T-cell (primary cell): ENCODE measurements at regions not wholly inside any gene's neighbourhood (a gene's known extent, or its start where the extent isn't known, plus 50 kb on each side); places are given as distances from the start of the nearest gene placed in this dataset.

ENCODE experiments used
- ATAC-seq, 4 experiments: fragments of 200-7000 bp in 3 of 4; fragments of 150-1000 bp in 1 of 4; cut with Tn5 transposase; replicated peaks in 1 of 4; 1 replicate in 3 of 4; 2 replicates in 1 of 4; pipeline ENCODE4 v1.10.0; 2021; ENCODE audit warnings: moderate library complexity in 3 of 4, mild to moderate bottlenecking in 2 of 4, moderate number of reproducible peaks in 1 of 4
- CTCF ChIA-PET, 2 donors: fragments of 300-600 bp; sonication (Branson Sonifier 250); formaldehyde crosslinking; loops; one replicate each; lab custom pipeline; 2022; ENCODE audit warnings: antibody characterized with exemption in 2 of 2; lab: Charles Lee
- POLR2A ChIA-PET, 2 donors: fragments of 300-600 bp; sonication (Branson Sonifier 250); formaldehyde crosslinking; loops; one replicate each; lab custom pipeline; 2022; ENCODE audit warnings: antibody characterized with exemption in 2 of 2; lab: Charles Lee
- DNase-seq, 35 experiments: peaks; one replicate each; pipeline versions ENCODE4 v3.0.0 to v3.0.0-alpha.2; 2013 to 2023
- H3K27ac ChIP-seq: one replicate; pipeline ENCODE4 v1.5.1; 2013; ENCODE audit warnings: low read length
- H3K27me3 ChIP-seq, 2 experiments: replicated peaks in 1 of 2; 1 replicate in 1 of 2; 2 replicates in 1 of 2; pipeline versions ENCODE4 v1.6.1 to v1.7.0; 2013; ENCODE audit warnings: low read length in 1 of 2, mixed read lengths in 1 of 2; ENCODE audit not compliant: control insufficient read depth in 2 of 2, insufficient read depth in 2 of 2; ENCODE audit errors: extremely low read depth in 1 of 2
- H3K36me3 ChIP-seq, 2 donors: 1 replicate in 1 of 2; 2 replicates in 1 of 2; pipeline versions ENCODE4 v1.6.1 to v1.7.0; 2013; ENCODE audit warnings: low read length in 1 of 2; ENCODE audit not compliant: control insufficient read depth in 2 of 2, insufficient read depth in 1 of 2; ENCODE audit errors: extremely low read depth in 1 of 2
- H3K4me1 ChIP-seq, 2 experiments: 1 replicate in 1 of 2; 2 replicates in 1 of 2; pipeline versions ENCODE4 v1.6.1 to v1.7.0; 2013; ENCODE audit warnings: low read length in 2 of 2, mixed read lengths in 1 of 2; ENCODE audit not compliant: insufficient read depth in 2 of 2, control insufficient read depth in 1 of 2; ENCODE audit errors: extremely low read depth in 1 of 2
- H3K4me3 ChIP-seq, 2 donors: 1 replicate in 1 of 2; 2 replicates in 1 of 2; pipeline versions ENCODE4 v1.5.1 to v1.7.0; 2013; ENCODE audit warnings: mild to moderate bottlenecking in 2 of 2, low read length in 1 of 2, moderate library complexity in 1 of 2; ENCODE audit not compliant: control insufficient read depth in 1 of 2; ENCODE audit errors: extremely low read depth in 1 of 2
- H3K9me3 ChIP-seq: 2 replicates; pipeline ENCODE4 v1.7.0; 2013
- H3K27ac Mint-ChIP-seq, 2 donors: one replicate each; pipeline ENCODE4 v1.8.0; 2020 to 2021; ENCODE audit warnings: mild to moderate bottlenecking in 2 of 2, mixed read lengths in 2 of 2
- H3K27me3 Mint-ChIP-seq, 2 donors: one replicate each; pipeline ENCODE4 v1.8.0; 2021 to 2022; ENCODE audit warnings: mixed read lengths in 2 of 2
- H3K36me3 Mint-ChIP-seq: one replicate; pipeline ENCODE4 v1.8.0; 2021; ENCODE audit warnings: mixed read lengths
- H3K4me1 Mint-ChIP-seq, 3 donors: one replicate each; pipeline ENCODE4 v1.8.0; 2020 to 2022; ENCODE audit warnings: mixed read lengths in 3 of 3, mild to moderate bottlenecking in 1 of 3
- H3K4me3 Mint-ChIP-seq, 3 donors: one replicate each; pipeline ENCODE4 v1.8.0; 2020 to 2022; ENCODE audit warnings: mild to moderate bottlenecking in 3 of 3, mixed read lengths in 3 of 3, moderate library complexity in 3 of 3
- H3K9me3 Mint-ChIP-seq, 3 donors: one replicate each; pipeline ENCODE4 v1.8.0; 2020 to 2022; ENCODE audit warnings: mixed read lengths in 3 of 3
- WGBS: methylation state at CpG from one replicate; pipeline ENCODE4 v1.1.5; 2013; ENCODE audit warnings: missing lambda C conversion rate; ENCODE audit not compliant: insufficient coverage; 5-methylcytosine and 5-hydroxymethylcytosine counted together

DNA sequence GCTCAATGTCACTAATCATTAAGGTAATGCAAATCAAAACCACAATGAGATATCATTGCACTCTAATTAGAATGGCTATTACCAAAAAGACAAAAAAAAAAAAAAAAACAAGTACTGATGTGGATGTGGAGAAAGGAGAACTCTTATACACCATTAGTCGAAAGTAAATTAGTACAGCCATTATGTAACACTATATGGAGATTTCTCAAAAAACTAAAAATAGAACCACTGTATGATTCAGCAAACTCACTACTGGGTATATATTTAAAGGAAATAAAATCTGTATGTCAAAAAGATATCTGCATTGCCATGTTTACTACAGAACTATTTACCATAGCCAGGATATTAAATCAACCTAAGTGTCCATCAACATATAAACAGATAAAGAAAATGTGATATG, 265.4 kb upstream of the ARHGAP20 start:
- no peak overlapping the region for H3K4me3 Mint-ChIP-seq
- CTCF ChIA-PET: no interaction called here
- H3K27me3 ChIP-seq: no peaks in the 10 kb centered on the region
- DNase-seq: no peak
- peaks cover 0 to 1% of the 10 kb centered on the region in 2 donors for H3K27me3 Mint-ChIP-seq
- no peaks in the 10 kb centered on the region for H3K4me1 Mint-ChIP-seq
- ATAC-seq: no peak
- H3K4me3 ChIP-seq: no peak overlapping the region
- H3K9me3 Mint-ChIP-seq: peaks cover 5 to 7% (median 5%) of the 10 kb centered on the region in 3 donors
- POLR2A ChIA-PET: no interaction called here
- no peaks in the 10 kb centered on the region for H3K36me3 ChIP-seq
- no peak overlapping the region for H3K27ac Mint-ChIP-seq
- no CpG with 5 or more reads among the region's 1 CpG for WGBS
- no peaks in the 10 kb centered on the region for H3K4me1 ChIP-seq
- no peak overlapping the region for H3K27ac ChIP-seq
- H3K36me3 Mint-ChIP-seq: no peaks in the 10 kb centered on the region
- H3K9me3 ChIP-seq: no peaks in the 10 kb centered on the region

- Mint-ChIP-seq H3K4me3 (no peak overlapping the region), H3K4me1 (no peaks in the 10 kb centered on the region), H3K9me3 (peaks cover 5 to 7% (median 5%) of the 10 kb centered on the region in 3 donors), H3K36me3 (no peaks in the 10 kb centered on the region), H3K27ac (no peak overlapping the region), H3K27me3 (peaks cover 0 to 3% of the 10 kb centered on the region in 2 donors)
- H3K9me3 ChIP-seq: no peaks in the 10 kb centered on the region
- H3K4me1 ChIP-seq: no peaks in the 10 kb centered on the region
- ChIA-PET CTCF (interaction anchor here in 1 of 2 donors (0.8 kb wide), 1 partner anchor 141 kb away, joined by 6 read pairs; no protein-coding TSS in a partner anchor), POLR2A (interaction anchor here in 1 of 2 donors (0.5 kb wide), 1 partner anchor 11 kb away, joined by 6 read pairs; no protein-coding TSS in a partner anchor)
- no peak overlapping the region for H3K27ac ChIP-seq
- no peak for DNase-seq
- ATAC-seq: no peak
- no peaks in the 10 kb centered on the region for H3K36me3 ChIP-seq
- WGBS: no CpG with 5 or more reads among the region's 2 CpGs
- H3K4me3 ChIP-seq: no peak overlapping the region
- H3K27me3 ChIP-seq: no peaks in the 10 kb centered on the region
These were observed 262.5 kb upstream of the ARHGAP20 start for GRCh38 chr11:110974731-110975130.

DNA sequence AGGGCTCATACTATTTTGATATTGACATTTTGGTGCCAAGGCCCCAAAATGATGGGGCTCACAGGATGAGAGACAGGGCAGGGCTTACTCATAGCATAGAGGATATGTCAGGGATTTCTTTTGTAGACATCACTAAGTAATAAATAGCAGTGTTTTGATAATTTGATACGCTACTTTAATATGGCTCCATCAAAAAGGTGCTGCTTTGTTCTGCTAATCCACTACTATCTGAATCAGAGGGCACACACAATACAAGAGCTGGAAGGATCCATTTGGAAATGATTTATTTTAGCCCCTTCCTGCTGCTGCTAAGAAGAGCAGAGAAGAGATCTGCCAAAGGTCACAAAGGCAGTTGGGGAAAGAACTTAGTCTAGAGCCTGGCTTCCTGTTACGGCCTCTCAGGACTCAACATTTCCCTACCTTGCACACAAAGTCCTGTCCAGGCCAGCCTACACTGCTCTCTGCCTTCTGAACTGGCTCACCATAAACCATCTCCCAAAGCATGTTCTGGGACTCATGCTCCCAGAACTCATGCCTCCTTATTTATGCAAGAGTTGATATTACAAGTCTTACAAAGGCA, 261.3 kb upstream of the ARHGAP20 start:
- Histone ChIP-seq H3K27me3 (no peaks in the 10 kb centered on the region), H3K36me3 (no peaks in the 10 kb centered on the region), H3K4me3 (no peak overlapping the region), H3K9me3 (no peaks in the 10 kb centered on the region), H3K27ac (no peak overlapping the region), H3K4me1 (no peaks in the 10 kb centered on the region)
- ChIA-PET CTCF (interaction anchor here in 1 of 2 donors (0.7 kb wide), 1 partner anchor 36 kb away, joined by 4 read pairs; no protein-coding TSS in a partner anchor), POLR2A (no interaction called here)
- Mint-ChIP-seq H3K27ac (no peak overlapping the region), H3K4me3 (no peak overlapping the region), H3K9me3 (no peaks in the 10 kb centered on the region), H3K27me3 (peaks cover 4 to 7% of the 10 kb centered on the region in 2 donors), H3K4me1 (no peaks in the 10 kb centered on the region), H3K36me3 (no peaks in the 10 kb centered on the region)
- ATAC-seq (no peak), DNase-seq (no peak)
- WGBS: 83% methylated on average over 1 of the region's 2 CpGs

DNA sequence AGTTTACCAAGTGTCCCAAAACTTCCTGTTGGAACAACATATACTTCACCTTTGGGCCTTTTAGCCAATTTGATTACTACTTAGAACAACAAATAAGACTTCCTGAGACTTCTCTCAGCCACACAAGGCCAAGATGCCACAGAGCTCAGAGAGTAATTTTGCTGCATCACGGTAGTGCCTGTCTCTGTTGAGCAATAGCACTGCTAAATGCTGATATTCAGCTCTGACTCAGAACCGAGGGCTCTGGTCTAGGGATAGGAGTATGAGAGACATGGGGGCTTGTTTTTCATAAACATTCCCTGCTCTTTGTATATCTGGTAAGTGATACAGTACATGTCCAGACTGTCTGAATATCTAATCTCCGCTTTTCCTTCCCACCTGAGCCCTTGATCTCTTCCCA, 260.4 kb upstream of the ARHGAP20 start:
- H3K27me3 ChIP-seq: no peaks in the 10 kb centered on the region
- no peaks in the 10 kb centered on the region for H3K4me1 ChIP-seq
- no CpG with 5 or more reads among the region's 3 CpGs for whole genome bisulfite sequencing
- ChIA-PET POLR2A (no interaction called here), CTCF (no interaction called here)
- Mint-ChIP-seq H3K4me3 (no peak overlapping the region), H3K27me3 (peaks cover 4 to 7% of the 10 kb centered on the region in 2 donors), H3K9me3 (no peaks in the 10 kb centered on the region), H3K4me1 (no peaks in the 10 kb centered on the region), H3K27ac (no peak overlapping the region), H3K36me3 (no peaks in the 10 kb centered on the region)
- no peak for DNase-seq
- H3K36me3 ChIP-seq: no peaks in the 10 kb centered on the region
- no peak overlapping the region for H3K27ac ChIP-seq
- H3K4me3 ChIP-seq: no peak overlapping the region
- no peaks in the 10 kb centered on the region for H3K9me3 ChIP-seq
- no peak for ATAC-seq

DNA sequence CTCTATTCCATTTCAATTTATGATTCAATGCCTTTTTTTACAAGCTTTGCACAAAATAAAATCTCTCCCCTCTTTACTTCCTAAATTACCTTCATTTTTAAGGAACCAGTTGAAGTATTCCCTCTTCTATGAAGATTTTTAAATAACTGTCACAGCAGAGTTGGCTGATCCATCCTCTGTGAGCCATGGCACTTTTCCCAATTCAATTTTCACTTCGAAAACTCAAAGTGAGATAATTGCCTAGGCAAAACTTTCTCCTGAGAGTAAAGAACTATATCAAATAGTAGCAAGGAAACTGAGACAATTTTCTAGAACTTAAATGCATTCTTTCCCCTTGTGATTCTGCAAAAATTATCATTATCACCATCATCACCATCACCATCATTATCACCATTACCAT, 259.9 kb upstream of the ARHGAP20 start:
- Histone ChIP-seq H3K4me3 (no peak overlapping the region), H3K4me1 (no peaks in the 10 kb centered on the region), H3K27ac (no peak overlapping the region), H3K27me3 (no peaks in the 10 kb centered on the region), H3K9me3 (no peaks in the 10 kb centered on the region), H3K36me3 (no peaks in the 10 kb centered on the region)
- Mint-ChIP-seq H3K36me3 (no peaks in the 10 kb centered on the region), H3K9me3 (peaks cover 0 to under 1% (median 0%) of the 10 kb centered on the region in 3 donors), H3K27ac (no peak overlapping the region), H3K27me3 (peaks cover 4 to 7% of the 10 kb centered on the region in 2 donors), H3K4me1 (no peaks in the 10 kb centered on the region), H3K4me3 (no peak overlapping the region)
- POLR2A ChIA-PET: no interaction called here
- WGBS: no CpG with 5 or more reads among the region's 1 CpG
- CTCF ChIA-PET: no interaction called here
- no peak for ATAC-seq
- DNase-seq: no peak

- Mint-ChIP-seq H3K27ac (no peak overlapping the region), H3K4me1 (no peaks in the 10 kb centered on the region), H3K4me3 (no peak overlapping the region), H3K36me3 (no peaks in the 10 kb centered on the region), H3K9me3 (peaks cover 0 to 4% (median 0%) of the 10 kb centered on the region in 3 donors), H3K27me3 (peaks cover 4 to 7% of the 10 kb centered on the region in 2 donors)
- Histone ChIP-seq H3K27ac (no peak overlapping the region), H3K4me3 (no peak overlapping the region), H3K27me3 (no peaks in the 10 kb centered on the region), H3K4me1 (no peaks in the 10 kb centered on the region), H3K9me3 (no peaks in the 10 kb centered on the region), H3K36me3 (no peaks in the 10 kb centered on the region)
- no peak for DNase-seq
- WGBS: no CpG with 5 or more reads among the region's 1 CpG
- ChIA-PET CTCF (no interaction called here), POLR2A (no interaction called here)
- no peak for ATAC-seq
These were observed 258.9 kb upstream of the ARHGAP20 start for GRCh38 chr11:110971140-110971539.
